HG03097 (cell line): ENCODE measurements at regions not wholly inside any gene's neighbourhood (a gene's known extent, or its start where the extent isn't known, plus 50 kb on each side); places are given as distances from the start of the nearest gene placed in this dataset.
"Not testable (repeated sequence)": the region's sequence is repeated elsewhere in the genome, so short reads cannot be mapped to it uniquely, and the experiment has no call there.

Experiments
- ATAC-seq: cut with Tn5 transposase; IDR thresholded peaks from one replicate; pipeline ENCODE4 v1.9.1; 2021; ENCODE audit not compliant: unreplicated experiment, low FRiP score

DNA sequence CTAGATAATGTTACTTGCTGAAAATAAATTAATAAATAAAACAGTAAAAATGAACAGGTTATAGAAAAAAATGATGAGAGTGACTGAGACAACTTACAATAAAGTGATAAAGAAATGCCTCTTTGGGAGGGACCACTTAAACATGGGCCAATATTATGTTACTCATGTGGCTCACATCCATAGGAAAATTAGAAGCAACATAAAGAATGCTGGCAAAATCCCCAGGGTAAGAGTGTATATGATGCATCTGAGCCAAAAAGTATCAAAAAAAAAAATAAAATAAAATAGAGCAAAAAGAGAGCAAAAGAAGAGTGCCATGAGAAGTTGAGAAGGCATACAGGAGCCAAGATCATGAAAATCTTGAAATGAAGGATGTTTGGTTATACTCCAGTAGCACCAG is 818.0 kb downstream of the LTN1 start:
- no peak for ATAC-seq

DNA sequence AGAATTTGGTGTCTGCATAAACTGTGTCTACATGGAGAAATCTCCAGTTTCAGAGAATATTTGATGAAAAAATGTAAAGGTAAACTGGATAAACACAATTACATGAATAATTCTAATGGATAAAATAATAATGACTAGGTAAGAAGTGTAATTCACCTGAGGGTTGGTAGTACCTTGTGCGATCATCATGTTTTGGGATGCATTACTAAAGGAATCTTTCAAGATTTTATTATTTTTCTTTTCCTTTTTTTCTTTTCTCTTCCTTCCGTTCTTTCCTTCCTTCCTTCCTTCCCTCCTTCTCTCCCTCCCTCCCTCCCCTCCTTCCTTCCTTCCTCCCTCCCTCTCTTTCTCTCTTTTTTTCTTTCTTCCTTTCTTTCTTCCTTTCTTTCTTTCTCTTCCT is 818.7 kb downstream of the LTN1 start:
- ATAC-seq, result no peak

DNA sequence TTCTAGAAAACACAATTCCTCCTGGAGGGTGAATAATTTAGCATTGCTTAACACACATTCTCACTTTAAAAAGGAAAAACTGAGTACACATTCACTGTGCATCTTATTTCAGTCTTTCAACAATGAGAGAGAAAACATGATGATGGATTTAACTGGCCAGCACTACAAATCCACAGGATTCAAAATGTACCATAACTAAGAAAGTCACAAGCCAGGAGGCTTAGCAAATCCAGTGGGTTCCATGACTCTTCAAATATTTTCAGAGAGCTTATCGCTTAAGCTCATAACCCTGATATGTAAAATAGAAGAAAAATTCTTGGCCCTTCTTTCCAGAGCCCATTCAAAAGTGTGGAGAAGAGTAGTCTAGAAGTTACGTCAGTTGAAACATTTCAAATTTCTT is 820.3 kb downstream of the LTN1 start:
- no peak for ATAC-seq

DNA sequence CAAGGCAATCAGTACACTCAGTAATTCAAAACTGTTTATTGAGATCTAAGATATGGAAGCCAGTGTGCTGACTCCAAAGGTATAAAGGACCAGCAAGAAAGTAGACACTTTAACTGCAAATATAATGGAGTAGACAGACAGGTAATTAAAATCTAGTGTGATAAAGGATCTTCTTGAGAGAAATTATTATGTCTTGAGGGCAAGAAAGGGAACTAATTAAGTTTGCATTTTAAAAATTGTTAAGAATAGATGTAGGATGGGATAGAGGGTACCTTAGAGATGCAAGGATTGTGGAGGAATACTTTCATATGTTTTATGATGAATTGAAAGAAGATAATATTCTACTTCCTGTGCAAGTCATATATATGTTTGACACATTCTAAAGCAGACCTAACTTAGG is 825.3 kb downstream of the LTN1 start:
- ATAC-seq, result no peak

DNA sequence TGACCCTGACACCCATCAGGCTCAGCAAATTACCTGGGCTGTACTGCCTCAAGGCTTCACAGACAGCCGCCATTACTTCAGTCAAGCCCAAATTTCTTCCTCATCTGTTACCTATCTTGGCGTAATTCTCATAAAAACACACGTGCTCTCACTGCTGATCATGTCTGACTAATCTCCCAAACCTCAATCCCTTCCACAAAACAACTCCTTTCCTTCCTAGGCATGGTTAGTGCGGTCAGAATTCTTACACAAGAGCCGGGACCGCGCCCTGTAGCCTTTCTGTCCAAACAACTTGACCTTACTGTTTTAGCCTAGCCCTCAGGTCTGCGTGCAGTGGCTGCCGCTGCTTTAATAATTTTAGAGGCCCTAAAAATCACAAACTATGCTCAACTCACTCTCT is 828.2 kb downstream of the LTN1 start:
- not testable (repeated sequence) for ATAC-seq

DNA sequence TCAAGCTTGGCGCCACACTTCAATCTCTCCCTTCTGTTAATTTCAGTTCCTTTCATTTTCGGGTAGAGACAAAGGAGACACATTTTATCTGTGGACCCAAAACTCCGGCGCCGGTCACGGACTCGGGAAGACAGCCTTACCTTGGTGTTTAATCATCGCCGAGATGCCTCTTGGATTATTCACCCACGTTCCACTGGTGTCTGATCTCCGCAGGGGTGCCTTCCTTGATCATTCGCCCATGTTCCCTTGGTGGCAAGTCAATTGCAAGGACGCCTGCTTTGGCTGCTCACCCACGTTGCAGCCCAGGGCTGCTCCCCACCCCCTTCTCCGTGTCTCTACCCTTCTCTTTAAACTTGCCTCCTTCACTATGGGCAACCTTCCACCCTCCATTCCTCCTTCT is 830.6 kb downstream of the LTN1 start:
- ATAC-seq, result not testable (repeated sequence)

DNA sequence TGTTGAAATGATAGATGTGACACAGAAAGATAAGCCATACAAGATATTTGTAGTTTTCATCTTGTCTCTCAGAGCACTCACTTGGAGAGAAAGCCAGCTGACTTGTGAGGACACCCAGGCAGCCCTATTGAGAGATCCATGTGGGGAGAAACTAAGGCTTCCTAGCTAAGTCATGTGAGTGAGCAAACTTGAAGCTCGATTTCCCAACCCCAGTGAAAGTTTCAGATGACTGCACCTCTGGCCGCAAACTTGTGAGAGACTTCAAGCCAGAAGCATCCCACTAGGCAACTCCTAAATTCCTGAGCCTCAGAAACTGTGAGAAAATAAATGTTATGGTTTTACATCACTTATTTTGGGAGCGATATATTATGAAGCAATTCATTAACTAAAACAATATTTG is 832.3 kb downstream of the LTN1 start:
- no peak for ATAC-seq

DNA sequence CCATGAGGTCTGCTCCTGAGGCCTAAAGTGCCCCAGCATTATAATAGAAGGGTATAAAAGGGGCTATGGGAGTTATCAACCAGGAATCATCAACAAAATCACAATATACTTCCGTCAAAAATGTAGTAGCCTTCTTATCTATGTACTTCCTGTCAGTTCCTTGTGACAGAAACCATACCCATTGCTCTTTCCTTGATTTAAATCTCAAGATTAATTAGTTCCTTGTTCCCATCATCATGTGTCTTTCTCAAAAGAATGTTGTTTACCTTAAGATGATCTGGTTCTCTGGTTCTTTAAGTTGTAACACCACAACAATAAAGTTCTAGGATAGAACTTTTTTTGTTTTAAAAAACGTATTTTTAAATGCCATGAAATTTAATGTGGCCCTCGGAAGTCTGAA is 833.3 kb downstream of the LTN1 start:
- ATAC-seq, result no peak

DNA sequence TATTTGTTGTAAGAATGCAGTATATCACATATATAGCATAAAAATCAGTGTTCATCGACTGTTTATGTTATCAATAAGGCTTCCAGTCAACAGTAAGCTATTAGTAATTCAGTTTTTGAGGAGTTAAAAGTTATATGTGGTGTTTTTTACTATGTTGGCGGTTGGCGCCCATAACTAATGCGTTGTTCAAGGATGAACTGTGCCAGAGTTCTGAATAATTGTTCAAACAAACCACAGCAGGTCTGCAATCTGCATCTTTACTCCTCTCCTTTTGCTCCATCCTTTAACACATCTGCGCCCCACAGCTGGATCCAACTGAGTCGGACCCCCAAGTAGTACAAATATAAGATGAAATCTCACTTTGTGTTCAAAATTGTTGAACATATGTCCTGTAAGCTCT is 836.1 kb downstream of the LTN1 start:
- no peak for ATAC-seq

DNA sequence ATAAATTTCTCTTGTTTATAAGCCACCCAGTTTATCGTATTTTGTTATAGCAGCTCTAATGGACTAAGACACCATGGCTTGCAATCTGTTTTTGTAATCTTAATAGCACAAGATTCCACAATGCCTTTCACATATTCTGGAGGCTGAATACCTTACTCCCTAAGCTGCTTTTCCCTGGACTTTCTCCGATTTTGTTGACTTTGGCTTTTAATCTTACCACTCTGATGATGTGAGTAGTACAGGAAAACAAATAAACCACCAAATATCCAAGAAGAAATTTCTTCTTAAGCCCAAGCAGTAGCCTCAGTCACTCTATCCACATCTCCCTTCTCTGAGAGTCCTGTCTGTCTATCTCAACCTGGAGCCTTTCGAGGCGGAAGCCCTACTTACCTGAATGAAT is 838.6 kb downstream of the LTN1 start:
- no peak for ATAC-seq

DNA sequence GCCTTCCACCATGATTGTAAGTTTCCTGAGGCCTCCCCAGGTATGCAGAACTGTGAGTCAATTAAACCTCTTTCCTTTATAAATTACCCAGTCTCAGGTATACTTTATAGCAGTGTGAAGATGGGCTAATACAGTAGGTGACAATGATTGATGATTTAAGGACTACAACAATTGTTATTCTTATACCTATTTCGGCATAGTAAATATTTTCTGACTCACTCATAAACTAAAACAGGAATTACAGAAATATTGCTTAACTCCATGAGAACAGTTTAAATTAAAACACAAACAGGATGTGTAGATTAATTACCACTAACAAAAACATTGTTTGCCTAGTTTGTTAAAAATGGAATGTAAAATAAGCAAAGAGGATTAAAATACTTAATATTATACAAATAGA is 839.9 kb downstream of the LTN1 start:
- no peak for ATAC-seq

DNA sequence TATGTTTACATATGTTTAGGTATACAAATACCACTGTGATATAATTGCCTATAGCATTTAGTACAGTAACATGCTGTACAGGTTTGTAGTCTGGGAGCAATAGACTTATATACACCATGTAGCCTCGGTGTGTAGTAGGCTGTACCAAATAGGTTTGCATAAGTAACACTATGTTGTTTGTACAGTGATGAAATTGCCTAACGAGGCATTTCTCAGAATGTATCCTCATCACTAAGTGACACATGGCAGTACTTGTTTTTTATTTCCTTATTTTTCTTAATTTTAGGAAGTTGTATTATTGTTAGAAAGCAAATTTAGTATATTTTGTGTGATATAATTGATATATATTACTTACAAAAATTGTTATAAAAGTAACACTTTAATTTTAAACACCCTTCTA is 840.9 kb downstream of the LTN1 start:
- ATAC-seq, result no peak

DNA sequence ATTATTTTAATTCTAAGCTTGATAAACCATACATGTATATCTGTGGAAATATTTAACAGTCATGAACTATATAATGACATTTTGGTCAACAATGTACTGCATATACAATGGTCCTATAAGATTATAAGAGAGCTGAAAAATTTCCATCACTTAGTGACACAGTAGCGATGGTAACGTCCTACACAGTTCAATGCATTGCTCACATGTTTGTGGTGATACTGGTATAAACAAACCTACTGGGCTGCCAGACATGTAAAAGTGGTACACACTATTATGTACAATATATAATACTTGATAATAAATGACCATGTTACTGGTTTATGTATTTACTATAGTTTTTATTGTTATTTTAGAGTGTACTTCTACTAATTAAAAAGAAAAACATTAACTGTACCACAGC is 841.9 kb downstream of the LTN1 start:
- ATAC-seq, result no peak

DNA sequence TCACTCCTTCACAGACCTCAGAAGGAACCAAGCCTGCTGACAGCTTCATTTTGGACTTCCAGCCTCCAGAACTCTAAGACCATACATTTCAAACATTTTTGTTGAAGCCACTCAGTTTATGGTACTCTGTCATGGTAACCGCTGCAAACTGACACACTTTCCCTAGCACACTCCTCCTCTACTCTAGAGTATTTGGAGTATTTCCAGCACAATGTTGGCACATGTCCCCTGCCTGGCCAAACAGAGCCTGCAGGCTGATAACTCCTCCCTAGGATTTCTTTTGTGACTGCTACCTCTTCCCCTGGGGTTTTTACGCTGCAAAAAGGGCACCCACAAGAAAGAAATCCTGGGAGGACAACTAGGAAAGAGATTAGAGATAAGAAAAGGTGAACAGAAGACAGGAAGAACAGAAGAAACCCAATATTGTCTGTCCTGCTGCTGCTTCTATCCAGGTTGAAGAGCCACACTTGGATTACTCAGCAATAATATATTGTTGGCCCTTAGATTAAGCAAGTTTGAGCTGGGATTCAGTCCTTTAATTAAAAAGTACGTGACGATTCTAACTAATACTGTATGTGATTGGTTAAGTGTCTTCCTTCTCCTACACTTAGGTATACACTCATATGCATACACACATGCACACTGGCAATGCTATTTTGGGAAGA is 844.1 kb downstream of the LTN1 start:
- no peak for ATAC-seq

DNA sequence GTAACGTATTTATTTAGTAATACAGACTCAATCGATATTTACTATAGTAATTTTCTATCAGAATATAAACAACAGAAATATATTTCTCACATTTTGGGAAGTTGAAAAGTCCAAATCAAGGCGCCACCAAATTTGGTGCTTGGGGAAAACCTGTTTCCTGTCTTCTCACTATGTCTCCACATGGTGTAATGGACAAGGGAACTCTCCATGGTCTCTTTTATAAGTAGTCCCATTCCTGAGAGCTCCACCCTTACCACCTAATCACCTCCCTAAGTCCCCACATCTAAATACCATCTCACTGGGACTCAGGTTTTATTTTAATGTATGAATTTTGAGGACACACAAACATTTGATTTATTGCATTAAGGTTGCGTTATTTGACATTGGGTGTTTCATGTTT is 848.0 kb downstream of the LTN1 start:
- no peak for ATAC-seq

DNA sequence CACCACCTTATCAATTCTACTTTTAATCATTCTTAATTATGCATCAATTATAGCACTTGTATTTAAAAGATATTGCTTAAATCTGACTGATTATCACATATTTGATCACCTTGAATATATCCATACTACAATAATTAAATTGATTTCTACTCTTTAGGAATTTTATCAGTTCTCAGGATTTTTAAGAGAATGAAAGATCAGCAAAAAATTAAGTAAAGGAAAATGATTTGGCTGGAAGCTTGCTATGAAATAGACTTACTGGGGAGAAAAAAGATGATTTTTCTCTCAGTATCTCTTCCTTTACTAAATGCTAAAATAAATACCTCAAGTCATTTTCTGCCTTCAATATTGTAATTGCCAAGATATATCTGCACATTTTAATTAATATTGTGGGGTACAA is 848.6 kb downstream of the LTN1 start:
- no peak for ATAC-seq

DNA sequence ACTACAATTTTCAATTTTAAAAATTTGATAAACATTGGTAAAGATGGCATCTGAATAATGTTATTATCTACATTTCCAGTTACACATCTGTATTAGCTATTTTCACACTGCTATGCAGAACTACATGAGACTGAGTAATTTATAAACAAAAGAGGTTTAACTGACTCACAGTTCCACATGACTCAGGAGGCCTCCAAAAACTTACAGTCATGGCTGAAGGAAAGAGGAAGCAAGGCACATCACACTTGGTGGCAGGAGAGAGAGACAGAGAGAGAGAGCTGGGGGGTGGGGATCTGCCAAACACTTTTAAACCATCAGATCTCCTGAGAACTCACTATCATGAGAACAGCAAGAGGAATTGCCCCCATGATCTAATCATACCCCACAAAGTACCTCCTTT is 850.0 kb downstream of the LTN1 start:
- ATAC-seq, result no peak

DNA sequence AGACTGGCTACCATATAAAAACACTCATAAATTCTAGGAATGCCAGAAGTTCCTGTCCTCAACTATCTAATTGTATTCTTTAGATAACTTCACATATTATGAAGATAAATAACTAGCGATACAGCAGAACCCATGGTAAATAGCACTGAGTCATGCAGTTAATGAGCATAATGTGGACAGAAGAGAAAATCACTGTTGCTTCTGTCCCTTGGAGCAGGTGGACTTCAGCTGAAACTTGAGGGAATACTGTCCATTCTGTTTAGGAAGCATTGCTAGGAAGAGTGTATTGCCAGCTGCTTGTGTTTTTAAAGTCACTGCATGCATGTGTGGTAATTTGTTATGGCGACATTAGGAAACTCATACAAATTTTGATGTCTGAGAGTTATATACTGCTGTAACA is 854.4 kb downstream of the LTN1 start:
- ATAC-seq, result no peak

DNA sequence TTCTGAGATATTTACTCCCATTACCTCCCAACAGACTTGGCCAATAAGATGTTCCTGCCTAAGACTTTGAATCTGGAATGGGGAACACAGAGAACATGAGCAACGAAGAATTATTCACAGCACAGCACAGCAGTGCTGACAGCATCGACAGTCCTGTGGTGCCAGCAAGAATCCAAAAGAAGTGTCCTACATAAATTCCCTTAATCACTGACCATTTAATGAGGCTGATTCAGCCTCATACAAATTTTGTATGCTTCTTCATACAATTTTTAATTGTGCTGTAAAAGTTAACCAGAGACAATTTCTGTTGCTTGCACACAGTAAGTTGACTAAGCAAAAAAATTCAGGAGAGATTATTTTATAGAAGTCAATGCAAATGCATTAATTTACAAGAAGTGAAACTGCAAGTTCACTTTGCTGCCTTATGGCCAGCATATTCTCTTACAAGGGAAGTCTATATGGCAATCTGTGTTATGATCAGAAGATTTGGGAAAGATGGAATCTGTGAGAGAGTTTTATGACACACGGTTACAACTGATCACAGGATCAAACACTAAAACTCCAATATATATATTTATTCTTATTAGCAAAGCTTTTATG is 855.9 kb downstream of the LTN1 start:
- ATAC-seq, result no peak

DNA sequence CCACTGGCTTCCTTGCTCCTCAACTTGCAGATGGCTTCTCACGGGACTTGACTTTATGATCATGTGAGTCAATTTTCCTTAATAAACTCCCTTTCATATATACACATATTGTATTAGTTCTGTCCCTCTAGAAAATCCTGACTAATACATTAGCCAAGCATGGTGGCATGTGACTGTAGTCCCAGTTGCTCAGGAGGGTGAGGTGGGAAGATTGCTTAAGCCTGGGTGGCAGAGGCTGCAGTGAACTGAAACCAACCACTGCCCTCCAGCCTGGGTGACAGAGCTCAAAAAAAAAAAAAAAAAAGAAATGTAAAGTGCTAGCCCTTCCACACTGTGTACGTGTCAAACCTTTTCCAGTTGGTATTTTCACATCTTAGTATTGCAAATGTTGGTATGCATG is 857.0 kb downstream of the LTN1 start:
- ATAC-seq, result no peak

DNA sequence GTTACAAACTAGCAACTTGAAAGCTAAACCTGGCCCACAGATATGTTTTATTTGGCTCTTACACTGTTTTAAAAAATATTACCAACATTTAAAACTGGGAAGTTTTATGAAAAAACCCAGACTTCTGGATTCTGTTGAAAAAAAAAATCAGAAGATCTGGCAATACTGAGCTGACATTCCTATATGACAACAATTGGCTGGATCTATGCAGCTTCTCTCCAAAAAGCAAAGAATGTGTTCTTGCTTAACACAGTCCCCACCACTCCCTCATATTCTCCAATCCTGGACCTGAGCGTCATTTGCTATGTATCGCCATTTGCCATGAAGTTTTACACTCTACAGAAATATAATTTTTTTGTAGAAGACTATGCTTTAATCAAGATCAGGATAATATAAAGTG is 859.6 kb downstream of the LTN1 start:
- ATAC-seq, result no peak

DNA sequence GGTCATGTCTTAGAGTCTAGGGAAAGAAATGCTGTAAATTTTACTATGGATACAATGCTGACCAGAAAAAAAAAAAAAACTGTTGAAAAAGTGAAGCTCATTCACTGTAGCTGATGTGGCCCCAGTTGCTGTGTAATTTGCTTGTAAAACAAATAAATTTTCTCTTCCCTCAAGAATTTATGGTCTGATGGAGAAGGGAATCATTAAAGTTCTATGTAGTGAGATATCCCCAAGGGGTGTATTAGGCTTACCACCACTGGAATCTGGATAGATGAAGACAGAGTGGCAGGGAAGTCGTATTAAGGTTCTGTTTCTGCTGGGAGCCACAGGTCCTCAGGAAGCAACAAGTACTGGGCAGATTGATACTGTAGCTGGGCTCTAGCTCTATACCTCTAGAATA is 860.0 kb downstream of the LTN1 start:
- ATAC-seq, result no peak
